OCI-LY7 (cell line): ENCODE measurements at regions not wholly inside any gene's neighbourhood (a gene's known extent, or its start where the extent isn't known, plus 50 kb on each side); places are given as distances from the start of the nearest gene placed in this dataset.

Source experiments
- CTCF ChIP-seq: fragments of 200-600 bp; sonication (generic); conservative IDR thresholded peaks from 2 replicates; pipeline ENCODE4 v1.5.1; 2014; ENCODE audit warnings: mild to moderate bottlenecking, antibody characterized with exemption, low read length, moderate library complexity, mixed read lengths
- EZH2phosphoT487 ChIP-seq: fragments of 200-600 bp; sonication (generic); IDR thresholded peaks from 2 replicates; pipeline ENCODE4 v1.6.1; 2018; ENCODE audit warnings: low read depth, borderline replicate concordance, mild to moderate bottlenecking, mixed run types, antibody characterized with exemption, low read length, moderate library complexity, mixed read lengths

GRCh38 chr16:58797137-58797801, 63.2 kb upstream of the GOT2 start:
- TF ChIP-seq CTCF = no peak
- TF ChIP-seq EZH2phosphoT487 = no peak
